Prostate gland (tissue), 2 donors: ENCODE measurements at regions not wholly inside any gene's neighbourhood (a gene's known extent, or its start where the extent isn't known, plus 50 kb on each side); places are given as distances from the start of the nearest gene placed in this dataset.
A peak's percentile ranks its signal among the peaks of the same experiment; 100 is the strongest.

Experiments
- DNase-seq: peaks from one replicate; pipeline ENCODE4 v3.0.0-alpha.2; 2019; ENCODE audit warnings: low spot score
- H3K27ac ChIP-seq, 2 donors: fragments of 200-600 bp; sonication (generic); 2 replicates each; pipeline ENCODE4 v1.5.1; 2017 to 2019
- H3K27me3 ChIP-seq: fragments of 200-600 bp; sonication (generic); replicated peaks from 2 replicates; pipeline ENCODE4 v1.5.1; 2019; ENCODE audit not compliant: insufficient read depth
- H3K36me3 ChIP-seq, 2 donors: fragments of 200-600 bp; sonication (generic); 1 replicate in 1 of 2; 2 replicates in 1 of 2; pipeline versions ENCODE4 v1.5.1 to v1.8.1; 2017 to 2019
- H3K4me1 ChIP-seq: fragments of 200-600 bp; sonication (generic); replicated peaks from 2 replicates; pipeline ENCODE4 v1.5.1; 2019
- H3K4me3 ChIP-seq, 2 donors: fragments of 200-600 bp; sonication (generic); 2 replicates each; pipeline ENCODE4 v1.5.1; 2017 to 2019
- H3K9me3 ChIP-seq: fragments of 200-600 bp; sonication (generic); 2 replicates; pipeline ENCODE4 v1.5.1; 2017
- POLR2A ChIP-seq: fragments of 450-650 bp; IDR thresholded peaks from one replicate; pipeline ENCODE4 v1.6.1; 2016; ENCODE audit warnings: antibody characterized with exemption, mild to moderate bottlenecking
- POLR2AphosphoS5 ChIP-seq: sonication (generic); formaldehyde crosslinking; IDR thresholded peaks from one replicate; pipeline ENCODE4 v1.6.1; 2017; ENCODE audit warnings: antibody characterized with exemption
- WGBS: methylation state at CpG from one replicate; pipeline ENCODE4 v1.1.5; 2018; 5-methylcytosine and 5-hydroxymethylcytosine counted together
- intact Hi-C: fragments of 100-400 bp; cut with DNase I; formaldehyde crosslinking; loops from one replicate; pipeline ENCODE4 v1.14.2; 2022
- TF ChIP-seq, protein P1 (sequence below), 4 experiments: fragments of 200-600 bp in 2 of 4; fragments of 450-650 bp in 2 of 4; sonication (generic) in 2 of 4; IDR thresholded peaks; 1 replicate in 3 of 4; 2 replicates in 1 of 4; pipeline ENCODE4 v1.5.1; 2016 to 2019; ENCODE audit warnings: antibody characterized with exemption in 4 of 4, mild to moderate bottlenecking in 2 of 4, moderate library complexity in 2 of 4

DNA sequence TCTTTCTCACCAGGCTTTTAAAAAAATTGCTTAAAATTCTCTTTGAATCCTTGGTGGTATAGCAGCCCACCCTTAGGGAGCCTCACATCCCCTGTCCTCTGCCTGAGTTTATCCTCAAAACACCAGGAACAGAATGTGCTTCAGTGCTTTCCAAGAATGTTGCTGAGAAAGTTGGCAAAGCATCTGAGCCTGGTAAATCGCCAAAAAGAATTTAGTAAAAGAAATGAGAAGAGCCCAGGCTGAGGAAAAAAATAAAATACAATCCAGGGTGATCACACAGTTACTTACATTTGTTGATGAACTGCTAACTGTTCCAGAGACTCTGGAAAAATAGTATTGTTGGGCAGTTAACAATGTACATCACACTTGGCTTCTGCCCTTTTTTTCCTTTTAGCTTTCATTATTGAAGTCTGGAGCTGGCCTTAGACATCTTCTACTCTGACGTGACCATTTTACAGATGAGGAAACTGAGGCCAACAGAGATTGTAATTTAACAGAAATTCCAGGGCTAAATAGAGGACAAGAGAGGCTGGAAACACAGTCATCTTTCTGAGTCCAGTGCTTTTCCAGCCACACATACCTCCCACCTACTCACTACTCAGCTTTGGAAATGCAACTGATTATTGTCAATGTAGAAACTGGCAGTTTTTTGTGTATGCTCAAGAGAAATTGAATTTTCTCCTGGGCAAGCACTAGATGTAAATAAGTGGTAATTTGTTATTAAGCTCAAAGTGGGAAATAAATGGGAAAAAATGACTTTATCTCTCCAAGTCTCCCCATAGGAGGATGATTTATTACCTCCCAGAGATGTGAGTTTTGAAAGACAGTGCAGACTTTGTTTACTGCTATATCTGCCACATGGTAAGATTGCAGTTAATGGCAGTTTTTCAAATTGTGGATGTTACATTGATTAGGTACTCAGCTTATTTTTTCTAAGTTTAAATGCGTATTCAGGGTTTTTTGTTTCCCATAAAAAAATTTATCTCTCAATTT, 86.7 kb upstream of the ALDH1A1 start:
- Histone ChIP-seq H3K4me1 (no peaks in the 10 kb centered on the region), H3K9me3 (no peaks in the 10 kb centered on the region), H3K36me3 (no peaks in the 10 kb centered on the region), H3K27me3 (no peaks in the 10 kb centered on the region), H3K27ac (peak overlapping the region; percentile 54 to 67), H3K4me3 (no peak overlapping the region)
- intact Hi-C loops: loop anchor here (2.0 to 5.0 kb wide), 2 partner anchors 43 to 55 kb away; no protein-coding TSS in a partner anchor
- 36% methylated on average over 3 of the region's 3 CpGs for WGBS
- TF ChIP-seq POLR2A (no peak), POLR2AphosphoS5 (peak; percentile 58)
- TF ChIP-seq, protein P1, sequence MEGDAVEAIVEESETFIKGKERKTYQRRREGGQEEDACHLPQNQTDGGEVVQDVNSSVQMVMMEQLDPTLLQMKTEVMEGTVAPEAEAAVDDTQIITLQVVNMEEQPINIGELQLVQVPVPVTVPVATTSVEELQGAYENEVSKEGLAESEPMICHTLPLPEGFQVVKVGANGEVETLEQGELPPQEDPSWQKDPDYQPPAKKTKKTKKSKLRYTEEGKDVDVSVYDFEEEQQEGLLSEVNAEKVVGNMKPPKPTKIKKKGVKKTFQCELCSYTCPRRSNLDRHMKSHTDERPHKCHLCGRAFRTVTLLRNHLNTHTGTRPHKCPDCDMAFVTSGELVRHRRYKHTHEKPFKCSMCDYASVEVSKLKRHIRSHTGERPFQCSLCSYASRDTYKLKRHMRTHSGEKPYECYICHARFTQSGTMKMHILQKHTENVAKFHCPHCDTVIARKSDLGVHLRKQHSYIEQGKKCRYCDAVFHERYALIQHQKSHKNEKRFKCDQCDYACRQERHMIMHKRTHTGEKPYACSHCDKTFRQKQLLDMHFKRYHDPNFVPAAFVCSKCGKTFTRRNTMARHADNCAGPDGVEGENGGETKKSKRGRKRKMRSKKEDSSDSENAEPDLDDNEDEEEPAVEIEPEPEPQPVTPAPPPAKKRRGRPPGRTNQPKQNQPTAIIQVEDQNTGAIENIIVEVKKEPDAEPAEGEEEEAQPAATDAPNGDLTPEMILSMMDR (IDR thresholded peaks at IDR 0.05): no peak
- peak; percentile 42 for DNase-seq

DNA sequence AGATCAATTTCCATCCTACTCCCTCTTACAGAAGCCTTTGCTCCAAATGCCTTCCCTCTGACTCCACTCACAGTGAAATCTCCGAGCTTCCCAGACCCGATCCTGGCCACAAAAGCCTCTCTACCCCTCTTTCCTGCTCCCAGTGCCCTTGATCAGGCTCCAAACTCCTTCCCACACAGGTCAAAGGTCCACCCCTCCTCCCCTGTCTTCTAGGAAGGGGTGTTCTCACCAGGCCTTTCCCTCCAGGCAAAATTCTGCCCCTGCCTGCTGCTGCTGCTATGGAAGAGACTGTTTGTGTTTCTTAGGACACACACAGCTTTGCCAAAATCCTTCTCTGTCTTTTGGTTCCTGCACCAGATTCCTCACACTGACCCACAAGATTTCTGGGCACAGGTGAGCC, 85.8 kb upstream of the ALDH1A1 start:
- no peak for DNase-seq
- Histone ChIP-seq H3K9me3 (no peaks in the 10 kb centered on the region), H3K4me3 (no peak overlapping the region), H3K27me3 (no peaks in the 10 kb centered on the region), H3K4me1 (no peaks in the 10 kb centered on the region), H3K27ac (peak overlapping the region; percentile 54 to 67), H3K36me3 (no peaks in the 10 kb centered on the region)
- WGBS: 39% methylated on average over 2 of the region's 2 CpGs
- intact Hi-C loops: loop anchor here (2.0 to 5.0 kb wide), 2 partner anchors 44 to 54 kb away; no protein-coding TSS in a partner anchor
- TF ChIP-seq, protein P1 (IDR thresholded peaks at IDR 0.05): no peak
- TF ChIP-seq POLR2A (no peak), POLR2AphosphoS5 (no peak)

DNA sequence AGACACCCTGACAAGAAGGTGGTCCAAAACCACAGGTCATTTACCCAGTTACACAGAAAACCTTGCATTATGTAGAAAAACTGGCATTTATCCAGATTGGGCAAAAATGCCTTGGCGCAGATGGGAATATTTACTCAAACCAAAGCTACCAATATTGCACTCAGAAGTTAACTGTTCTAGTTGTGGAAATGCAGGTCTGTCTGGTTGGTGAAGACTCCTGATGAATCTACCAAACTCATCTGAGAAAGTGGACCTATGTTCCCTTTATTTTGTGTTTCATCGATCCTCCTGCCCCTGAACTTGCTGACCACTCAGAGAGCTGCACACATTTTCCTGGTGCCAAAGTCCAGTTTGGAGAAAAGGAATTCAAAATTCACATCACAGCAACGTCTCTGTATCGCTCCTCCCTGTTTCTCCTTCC, 85.2 kb upstream of the ALDH1A1 start:
- DNase-seq: no peak
- H3K4me3 ChIP-seq: no peak overlapping the region
- peak overlapping the region; percentile 54 to 67 for H3K27ac ChIP-seq
- no peaks in the 10 kb centered on the region for H3K4me1 ChIP-seq
- 45% methylated on average over 4 of the region's 4 CpGs for WGBS
- no peaks in the 10 kb centered on the region for H3K36me3 ChIP-seq
- intact Hi-C loops: loop anchor here (2.0 to 5.0 kb wide), 2 partner anchors 44 to 53 kb away; no protein-coding TSS in a partner anchor
- TF ChIP-seq POLR2A (no peak), POLR2AphosphoS5 (no peak)
- TF ChIP-seq, protein P1 (IDR thresholded peaks at IDR 0.05): no peak
- no peaks in the 10 kb centered on the region for H3K27me3 ChIP-seq
- no peaks in the 10 kb centered on the region for H3K9me3 ChIP-seq

DNA sequence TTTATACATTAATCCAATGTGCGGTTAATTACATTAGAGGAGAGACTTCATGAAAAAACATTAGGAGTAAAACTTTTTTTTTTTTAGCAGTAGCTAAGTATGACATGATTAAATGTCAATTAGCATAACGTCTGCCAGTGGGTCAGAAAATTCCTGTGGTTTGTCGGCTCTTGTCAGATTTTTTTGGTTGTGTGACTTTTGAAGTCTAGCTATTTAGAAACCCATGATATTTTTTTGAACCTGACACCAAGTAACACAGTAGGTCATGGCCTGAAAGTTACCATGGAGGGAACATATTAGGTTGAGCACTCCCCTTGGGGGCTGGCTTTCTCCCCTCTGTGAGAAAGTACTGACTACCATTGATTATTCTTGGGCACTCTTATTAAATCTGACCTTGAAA, 84.8 kb upstream of the ALDH1A1 start:
- intact Hi-C loops: loop anchor here (2.0 to 5.0 kb wide), 2 partner anchors 45 to 53 kb away; no protein-coding TSS in a partner anchor
- no peak for TF ChIP-seq POLR2AphosphoS5
- no peak for TF ChIP-seq POLR2A
- H3K27ac ChIP-seq: peak overlapping the region in 1 of 2 donors; percentile 67

DNA sequence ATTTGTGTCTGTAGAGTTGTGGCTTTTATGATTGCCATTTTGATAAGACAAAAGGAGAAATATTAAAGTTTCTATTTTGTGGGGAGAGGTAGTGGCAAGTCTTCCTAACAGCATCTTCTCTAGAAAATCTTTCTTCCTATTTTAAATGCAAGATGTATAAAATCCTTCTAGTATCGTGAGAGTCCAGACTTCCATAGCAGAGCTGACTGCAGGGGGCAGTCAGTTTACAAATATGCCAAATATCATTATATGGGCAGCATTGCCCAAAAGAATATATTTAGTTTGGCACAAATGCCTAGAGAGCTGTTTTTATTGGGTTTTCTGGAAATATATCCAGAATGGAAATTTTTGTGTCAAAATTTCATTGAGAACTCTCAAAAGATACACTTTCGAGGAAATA, 82.1 kb upstream of the ALDH1A1 start:
- Histone ChIP-seq H3K27me3 (no peaks in the 10 kb centered on the region), H3K4me1 (no peaks in the 10 kb centered on the region), H3K4me3 (no peak overlapping the region), H3K27ac (no peak overlapping the region), H3K9me3 (no peaks in the 10 kb centered on the region), H3K36me3 (no peaks in the 10 kb centered on the region)
- intact Hi-C loops: loop anchor here (5.0 kb wide), 1 partner anchor 47 kb away; no protein-coding TSS in a partner anchor
- TF ChIP-seq, protein P1 (IDR thresholded peaks at IDR 0.05): no peak
- TF ChIP-seq POLR2A: no peak
- TF ChIP-seq POLR2AphosphoS5: no peak
- WGBS: 91% methylated on average over 2 of the region's 2 CpGs
- DNase-seq: no peak

More for the DNA sequence above, 84.8 kb upstream of the ALDH1A1 start:
- H3K27me3 ChIP-seq: no peaks in the 10 kb centered on the region
- no peak overlapping the region for H3K4me3 ChIP-seq
- no peaks in the 10 kb centered on the region for H3K4me1 ChIP-seq
- DNase-seq: no peak
- H3K9me3 ChIP-seq: no peaks in the 10 kb centered on the region
- 33% methylated on average over 3 of the region's 3 CpGs for WGBS
- H3K36me3 ChIP-seq: no peaks in the 10 kb centered on the region
